AG08395 (cell line): ENCODE measurements at regions not wholly inside any gene's neighbourhood (a gene's known extent, or its start where the extent isn't known, plus 50 kb on each side); places are given as distances from the start of the nearest gene placed in this dataset.

Source experiments
- DNase-seq: peaks from one replicate; pipeline ENCODE4 v3.0.0; 2012; ENCODE audit warnings: mixed read lengths, low spot score

DNA sequence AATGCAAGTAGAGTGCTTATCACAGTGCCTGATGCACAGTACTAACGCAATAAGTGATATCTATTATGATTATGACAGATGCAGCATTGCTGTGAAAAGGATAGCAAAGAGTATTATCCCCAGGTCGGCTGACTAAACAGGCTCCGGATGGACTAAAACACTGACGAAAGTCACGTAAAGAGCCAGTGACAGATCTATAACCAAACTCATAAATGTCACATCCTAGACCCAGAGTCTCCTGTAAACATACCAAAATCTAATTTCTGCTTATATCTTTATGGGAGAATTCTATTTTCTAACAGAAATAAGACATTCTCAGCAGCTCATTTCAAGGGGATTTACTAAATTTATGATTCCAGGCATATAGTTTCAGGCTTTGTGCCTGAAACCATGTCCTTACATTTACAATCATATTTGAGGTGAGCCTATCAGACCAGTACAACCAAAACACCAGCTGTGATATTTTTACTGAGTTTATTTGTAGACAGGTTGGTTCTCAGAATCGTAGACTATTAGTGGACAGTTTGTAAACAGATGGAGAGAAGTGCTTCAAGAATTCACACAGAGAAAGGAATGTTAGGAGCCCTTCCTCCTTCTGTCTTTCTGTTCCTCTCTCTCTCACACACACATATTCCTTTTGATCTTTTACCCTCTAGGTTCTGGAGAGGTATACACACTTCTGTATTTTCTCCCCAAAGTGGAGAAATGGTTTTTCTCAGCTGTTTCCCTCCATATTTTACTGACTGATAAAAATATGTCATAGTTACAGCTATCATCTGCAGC is 52.4 kb upstream of the WDR26 start:
- no peak for DNase-seq

DNA sequence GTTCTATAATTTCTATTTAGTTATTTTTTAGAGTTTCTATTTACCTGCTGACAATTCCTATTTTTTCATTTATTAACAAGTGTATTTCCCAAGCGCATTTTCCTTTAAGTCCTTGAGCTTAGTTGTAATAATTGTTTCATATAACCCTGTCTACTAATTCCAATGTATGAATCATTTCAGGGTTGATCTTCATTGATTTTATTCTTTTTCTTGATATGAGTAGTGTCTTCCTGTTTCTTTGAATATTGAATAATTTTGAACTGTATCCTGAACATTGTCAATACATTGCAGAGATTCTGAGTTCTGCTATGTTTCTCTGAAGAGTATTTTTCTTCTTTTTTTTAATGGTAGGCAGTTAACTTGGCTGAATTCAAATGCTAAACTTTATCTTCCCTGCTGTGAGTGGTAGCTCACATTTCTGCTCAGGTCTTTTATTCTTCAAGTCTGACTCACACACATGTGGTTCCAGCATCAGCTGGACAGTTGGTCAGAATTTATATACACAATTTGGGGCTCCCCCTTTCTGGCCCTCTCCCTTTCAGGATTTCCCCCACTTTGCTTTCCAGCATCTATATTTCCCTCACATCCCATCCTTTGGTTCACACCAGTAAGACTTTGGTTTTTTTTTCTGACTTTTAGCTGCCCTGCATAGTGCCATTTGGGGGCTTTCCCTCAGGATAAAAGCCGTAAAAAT is 54.4 kb upstream of the WDR26 start:
- no peak for DNase-seq

DNA sequence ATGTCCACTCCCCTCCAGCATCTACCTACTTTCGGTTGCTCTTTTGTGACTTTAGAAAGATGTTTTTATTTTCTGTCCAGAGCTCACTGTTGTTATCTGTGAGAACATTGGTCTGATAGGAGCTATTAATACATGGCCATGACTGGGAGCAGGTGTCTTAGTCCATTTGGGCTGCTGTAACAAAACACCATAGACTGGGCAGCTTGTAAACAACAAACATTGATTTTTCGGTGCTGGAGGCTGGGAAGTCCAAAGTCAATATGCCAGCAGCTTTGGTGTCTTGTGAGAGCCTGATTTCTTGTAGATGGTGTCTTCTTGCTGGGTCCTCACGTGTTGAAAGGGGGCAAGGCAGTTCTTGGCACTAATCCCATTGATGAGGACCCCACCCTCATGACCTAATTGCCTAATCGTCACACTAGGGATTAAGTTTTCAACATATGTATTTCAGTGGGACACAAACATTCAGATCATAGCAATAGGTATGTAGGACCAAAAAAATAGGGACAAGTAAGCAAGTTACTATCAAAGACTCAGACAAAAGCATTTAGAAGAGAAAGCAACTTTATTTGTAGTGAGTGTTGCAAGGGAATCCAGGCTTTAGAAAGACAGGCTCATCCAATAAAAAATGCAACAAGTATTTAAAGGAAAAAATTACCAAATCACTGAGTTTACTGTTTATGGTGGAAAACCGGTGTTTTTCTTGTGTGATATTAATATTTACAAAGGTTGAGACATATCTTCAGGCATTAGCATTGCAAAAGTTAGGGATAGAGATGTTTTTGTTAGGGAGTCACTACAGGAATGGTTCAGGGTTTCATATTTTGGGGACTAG is 55.2 kb upstream of the WDR26 start:
- DNase-seq: no peak

DNA sequence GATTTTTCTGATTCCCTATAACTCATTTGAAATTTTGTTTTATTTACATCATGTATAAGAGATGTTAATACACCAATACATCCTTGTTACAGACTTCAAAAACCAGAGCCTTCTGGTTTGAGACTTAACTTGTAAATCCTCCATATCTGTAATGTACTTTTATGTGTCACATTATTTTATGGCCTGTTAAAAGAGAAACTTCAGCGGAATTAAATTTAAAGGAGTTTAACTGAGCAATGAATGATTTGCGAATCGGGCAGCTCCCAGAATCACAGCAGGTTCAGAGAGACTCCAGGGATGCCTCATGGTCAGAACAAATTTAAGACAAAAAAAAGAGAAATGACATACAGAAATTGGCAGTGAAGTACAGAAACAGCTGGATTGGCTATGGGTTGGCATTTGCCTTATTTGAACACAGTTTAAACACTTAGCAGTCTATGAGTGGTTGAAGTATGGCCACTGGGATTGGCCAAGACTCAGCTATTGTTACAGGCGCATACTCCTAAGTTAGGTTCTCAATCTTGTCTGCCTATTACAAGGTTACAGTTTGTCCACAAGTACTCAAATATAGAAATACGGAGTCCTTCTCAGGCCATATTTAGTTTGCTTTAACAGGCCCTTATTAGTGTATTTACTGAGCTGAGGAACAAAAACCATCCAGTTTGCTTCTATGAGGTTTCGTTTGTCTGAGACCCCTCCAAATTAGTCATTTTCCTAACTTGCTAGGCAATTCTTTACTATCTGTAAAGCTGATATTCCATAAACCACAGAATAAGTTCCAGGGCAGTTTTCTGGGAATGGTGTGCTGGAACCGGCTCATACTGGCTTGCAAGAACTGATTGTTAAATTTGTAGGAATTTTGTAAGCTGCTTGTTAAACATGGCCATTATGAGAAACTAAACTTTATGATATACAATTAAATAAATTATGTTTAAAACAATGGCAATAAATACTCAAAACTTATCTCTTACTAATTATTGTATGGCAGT is 56.2 kb upstream of the WDR26 start:
- DNase-seq: no peak

DNA sequence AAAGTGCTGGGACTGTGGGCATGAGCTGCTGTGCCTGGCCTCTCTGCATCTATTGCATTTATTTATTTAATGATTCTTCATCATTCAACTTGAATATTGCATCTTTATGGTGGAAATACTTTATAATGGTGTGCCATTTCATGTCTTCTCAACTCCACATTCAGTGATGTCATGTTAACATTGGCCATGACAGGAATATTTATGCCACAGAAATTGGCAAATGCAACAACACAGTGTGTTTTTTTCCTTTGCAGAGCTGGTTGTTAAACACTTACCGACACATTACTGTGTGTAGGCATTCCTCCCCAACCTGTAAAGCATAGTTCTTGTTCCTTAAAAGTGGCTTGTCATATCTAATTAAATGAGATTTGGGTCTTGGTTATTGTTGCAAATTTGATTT is 57.4 kb upstream of the WDR26 start:
- no peak for DNase-seq

DNA sequence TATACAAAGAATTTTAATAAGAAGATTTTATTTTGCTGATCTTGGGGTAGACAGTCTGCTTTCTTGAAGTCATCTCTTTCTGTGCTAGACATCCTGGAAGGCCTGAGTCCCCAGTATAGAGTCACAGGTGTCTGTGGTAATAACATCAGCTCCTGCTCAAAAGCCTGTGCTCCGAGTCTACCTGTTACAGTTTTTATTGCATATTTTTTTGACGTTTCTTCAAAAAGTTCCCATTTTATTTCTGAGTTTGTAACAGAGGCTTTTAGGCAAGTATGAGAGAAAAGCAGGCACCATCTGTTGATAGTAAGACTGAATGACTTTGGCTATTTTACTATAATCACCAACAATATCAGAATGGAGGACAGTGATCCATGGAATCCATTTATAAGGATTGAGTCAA is 58.0 kb upstream of the WDR26 start:
- DNase-seq: no peak

DNA sequence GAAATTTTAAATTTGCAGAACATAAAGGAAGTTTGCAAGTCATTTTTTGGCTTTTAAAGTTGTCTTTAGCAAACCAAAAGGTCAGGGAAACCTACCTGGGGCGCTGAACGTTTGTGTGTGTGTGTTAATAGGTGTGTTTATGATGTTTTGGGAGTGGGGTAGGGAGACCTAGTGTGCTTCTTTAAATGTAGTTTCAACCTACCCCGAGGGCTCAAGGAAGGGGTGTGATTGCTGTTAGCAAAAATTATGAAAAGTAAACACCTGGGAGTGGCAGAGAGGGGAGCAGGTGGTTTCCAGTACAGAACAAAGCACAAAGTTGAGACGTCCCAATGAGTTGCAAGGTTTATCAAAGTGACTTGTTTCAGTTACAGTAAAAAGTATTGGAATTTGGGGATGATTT is 58.7 kb upstream of the WDR26 start:
- no peak for DNase-seq

DNA sequence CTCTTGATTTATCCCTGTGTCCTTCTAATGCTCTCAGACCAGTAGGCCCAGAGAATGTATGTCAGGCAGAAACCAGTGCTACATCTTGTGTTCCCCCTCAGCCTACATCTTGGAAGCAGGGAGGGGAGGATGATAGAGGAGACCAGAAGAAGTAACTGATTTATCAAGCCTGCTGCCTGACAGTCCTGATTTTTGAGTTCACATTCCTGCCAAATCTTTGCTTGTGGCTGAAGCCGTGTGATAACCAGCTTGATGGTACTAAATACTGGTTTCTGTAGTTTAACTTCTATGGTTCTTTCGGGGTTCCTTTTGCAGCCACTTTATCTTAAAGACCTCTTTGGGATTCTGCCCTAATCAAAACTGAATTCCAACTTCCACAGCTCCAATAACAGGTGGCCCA is 59.7 kb upstream of the WDR26 start:
- DNase-seq: no peak

DNA sequence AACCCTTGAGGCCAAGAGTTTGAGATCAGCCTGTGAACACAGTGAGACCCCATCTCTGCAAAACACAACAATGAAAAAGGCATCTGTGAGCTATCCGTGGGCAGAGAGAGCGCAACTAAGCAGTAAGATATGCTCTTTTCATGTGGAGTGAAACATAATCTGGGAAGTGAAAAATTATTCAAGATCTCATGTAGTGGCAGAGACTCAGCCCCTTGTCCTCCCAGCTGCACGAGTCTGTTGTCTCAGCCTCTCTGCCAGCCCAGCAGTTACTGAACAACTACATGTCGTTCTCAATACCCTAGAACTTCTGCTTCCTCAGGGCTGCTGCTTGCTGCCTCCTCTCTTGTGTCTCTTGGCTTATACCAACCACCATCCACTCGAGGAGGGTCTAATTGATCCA is 61.3 kb upstream of the WDR26 start:
- no peak for DNase-seq

DNA sequence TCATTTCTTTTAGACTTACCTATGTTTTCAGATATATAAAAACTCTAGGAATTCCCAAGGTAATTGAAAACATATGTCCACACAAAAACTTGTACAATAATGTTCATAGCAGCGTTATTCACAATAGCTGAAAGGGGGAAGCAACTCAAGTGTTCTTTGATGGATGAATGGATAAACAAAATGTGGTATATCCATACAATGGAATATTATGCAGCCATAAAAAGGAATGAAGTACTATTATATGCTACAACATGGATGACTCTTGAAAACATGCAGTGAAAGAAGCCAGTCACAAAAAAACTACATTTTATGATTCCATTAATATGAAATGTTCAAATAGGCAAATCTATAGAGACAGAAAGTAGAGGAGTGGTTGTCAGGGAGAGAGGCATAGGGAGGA is 62.2 kb upstream of the WDR26 start:
- DNase-seq: no peak

DNA sequence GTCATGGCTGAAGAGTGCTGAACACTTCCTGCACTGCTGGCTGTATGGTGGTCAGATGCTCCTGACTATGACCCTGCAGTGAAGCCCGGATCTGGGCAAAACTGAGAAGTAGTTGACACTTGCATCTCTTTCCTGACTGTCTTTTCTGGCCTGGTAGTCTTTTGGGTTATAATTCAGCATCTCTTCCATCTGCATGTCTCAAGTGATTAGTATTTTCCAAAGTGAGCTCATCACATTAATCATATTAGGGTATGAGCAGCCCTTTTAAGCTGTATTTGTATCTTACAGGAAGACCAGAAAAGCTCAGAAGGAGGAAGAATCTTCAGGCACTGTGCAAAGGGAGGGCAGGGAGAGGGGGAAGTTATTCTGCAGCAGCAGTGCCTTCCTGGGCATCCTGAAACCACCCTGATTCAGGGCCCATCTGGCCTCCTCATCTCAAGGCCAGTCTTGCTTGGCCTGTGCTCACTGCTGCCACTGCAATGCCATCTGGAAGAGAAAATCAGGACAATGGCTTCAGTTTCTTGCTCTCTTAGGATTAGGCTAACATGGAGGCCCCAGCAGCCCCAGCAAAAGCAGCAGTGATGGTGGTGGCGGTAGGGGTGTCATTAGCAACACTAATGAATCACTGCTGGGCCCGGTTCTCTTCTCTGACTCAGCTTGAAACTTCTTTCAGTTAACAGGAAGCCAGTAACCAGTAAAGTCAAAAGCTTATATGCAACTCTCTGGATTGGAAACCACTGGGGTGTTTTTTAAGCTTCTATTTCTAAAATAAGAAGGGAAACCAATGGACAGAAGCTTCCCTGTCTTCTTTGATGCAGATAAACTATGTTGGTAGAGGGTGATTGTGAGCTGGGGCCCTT is 63.3 kb upstream of the WDR26 start:
- peak; percentile 90 for DNase-seq

DNA sequence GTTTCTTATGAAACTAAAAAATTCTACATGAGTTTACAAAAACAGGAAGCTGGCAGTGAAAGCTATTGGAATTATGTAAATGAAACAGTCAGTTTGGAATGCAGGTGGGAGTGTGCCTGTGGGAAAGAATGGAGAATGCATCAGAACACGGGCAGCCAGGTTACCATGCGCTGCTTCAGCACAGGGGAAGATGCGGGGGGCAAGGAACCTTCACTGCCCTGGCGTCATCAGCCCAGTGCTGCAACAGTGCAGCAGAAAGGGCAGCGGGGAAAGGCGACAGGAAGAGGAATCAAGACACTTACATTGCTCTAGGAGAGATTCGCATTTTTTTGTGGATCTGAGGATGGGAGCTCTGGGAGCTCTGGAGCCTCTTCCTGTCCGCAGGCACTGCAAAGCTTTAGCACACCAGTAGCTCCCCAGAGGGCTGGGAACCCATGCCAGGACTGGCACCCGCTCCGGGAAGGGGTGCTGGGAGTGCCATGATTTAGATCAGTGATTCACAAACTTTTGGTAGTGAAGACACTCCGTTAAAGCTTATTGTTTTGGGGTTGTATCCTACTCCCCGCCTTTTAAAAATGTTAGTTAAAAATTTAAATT is 64.1 kb upstream of the WDR26 start:
- DNase-seq: no peak

DNA sequence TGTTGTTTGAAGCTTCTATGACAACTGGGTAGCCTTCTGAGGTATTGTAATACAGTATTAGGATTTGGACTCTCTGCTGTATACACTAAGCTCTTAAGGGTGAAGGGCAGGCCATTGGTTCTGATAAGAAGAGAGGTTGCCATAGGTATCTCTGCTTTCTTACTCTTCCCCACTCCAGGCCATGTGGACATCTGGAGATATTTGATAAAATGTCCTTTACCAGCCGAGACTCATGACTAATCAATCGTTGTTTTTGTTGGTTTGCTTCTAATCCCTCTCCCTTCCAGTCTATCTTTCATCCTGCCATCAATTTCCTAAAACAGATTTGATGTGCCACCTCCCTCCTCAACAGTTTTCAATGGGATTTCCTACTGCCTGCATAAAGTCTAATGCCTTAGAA is 64.6 kb upstream of the WDR26 start:
- no peak for DNase-seq

DNA sequence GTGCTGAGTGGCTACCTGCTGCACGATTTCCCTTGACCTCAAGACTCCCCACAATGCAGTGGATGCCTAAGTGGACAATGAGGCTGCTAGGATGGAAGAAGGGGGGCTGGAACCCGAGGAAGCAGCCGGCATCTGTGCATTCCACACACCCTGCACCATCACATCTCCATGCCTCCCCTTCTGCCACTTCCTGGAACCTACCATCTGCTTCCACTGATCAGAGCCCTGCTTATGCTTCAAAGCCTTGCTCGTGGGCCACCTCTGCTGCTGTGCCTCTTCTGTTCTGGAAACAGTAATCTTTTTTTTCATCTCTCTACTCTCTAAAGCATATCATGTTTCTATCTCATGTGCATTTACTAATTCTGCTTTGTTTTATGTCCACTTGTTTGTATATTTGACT is 66.2 kb upstream of the WDR26 start:
- no peak for DNase-seq

DNA sequence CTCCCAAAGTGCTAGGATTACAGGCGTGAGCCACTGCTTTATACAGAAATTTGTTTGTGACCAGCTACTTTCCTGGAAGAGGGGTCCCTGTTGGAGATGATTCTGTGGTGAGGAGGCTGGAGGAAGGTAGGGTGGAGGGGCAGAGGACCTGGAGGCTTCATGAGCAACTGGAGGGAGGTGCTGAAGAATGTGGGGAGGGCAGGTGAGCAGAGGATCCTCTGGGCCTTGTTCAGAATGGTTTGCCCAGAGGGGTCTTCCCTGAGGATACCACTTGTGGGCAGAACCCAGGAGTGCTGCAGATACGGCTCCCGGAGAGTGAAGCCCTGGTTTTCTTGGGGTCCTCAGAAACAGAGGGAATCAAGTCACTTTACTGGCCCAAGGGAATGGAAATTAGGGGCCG is 67.2 kb upstream of the WDR26 start:
- DNase-seq: no peak

DNA sequence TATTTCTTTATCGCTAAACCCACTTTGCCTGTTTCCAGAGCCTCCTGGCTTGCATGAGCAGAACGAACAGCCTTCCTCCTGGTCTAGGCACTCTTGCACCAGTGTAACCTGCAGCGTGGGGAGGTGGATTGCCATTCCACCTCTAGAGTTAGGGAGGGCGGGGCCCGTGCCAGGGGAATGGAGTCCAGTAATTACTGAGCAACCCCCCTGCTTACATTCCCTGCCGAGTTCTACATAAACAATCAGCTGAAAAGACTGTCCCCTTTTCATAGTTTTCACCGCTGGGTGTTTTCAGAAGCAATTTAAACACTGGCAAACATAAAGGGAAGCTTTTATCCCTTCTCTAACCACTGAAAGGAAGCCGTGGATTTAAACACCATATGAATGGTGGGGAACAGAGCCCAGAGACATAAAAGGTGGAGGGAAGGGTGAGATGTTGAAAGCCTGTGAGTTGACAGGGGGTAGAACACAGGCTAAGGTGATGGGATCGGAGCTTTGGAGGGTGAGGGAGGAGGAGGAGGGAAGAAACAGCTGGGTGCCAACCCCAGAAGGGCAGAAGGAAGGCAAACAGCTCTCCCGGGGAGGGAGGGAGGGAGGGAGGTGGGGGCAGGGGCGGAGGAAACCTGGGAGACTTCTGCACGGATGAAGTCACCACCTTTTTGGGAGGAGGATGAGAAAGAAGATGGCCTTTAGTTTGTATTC is 68.0 kb upstream of the WDR26 start:
- no peak for DNase-seq

DNA sequence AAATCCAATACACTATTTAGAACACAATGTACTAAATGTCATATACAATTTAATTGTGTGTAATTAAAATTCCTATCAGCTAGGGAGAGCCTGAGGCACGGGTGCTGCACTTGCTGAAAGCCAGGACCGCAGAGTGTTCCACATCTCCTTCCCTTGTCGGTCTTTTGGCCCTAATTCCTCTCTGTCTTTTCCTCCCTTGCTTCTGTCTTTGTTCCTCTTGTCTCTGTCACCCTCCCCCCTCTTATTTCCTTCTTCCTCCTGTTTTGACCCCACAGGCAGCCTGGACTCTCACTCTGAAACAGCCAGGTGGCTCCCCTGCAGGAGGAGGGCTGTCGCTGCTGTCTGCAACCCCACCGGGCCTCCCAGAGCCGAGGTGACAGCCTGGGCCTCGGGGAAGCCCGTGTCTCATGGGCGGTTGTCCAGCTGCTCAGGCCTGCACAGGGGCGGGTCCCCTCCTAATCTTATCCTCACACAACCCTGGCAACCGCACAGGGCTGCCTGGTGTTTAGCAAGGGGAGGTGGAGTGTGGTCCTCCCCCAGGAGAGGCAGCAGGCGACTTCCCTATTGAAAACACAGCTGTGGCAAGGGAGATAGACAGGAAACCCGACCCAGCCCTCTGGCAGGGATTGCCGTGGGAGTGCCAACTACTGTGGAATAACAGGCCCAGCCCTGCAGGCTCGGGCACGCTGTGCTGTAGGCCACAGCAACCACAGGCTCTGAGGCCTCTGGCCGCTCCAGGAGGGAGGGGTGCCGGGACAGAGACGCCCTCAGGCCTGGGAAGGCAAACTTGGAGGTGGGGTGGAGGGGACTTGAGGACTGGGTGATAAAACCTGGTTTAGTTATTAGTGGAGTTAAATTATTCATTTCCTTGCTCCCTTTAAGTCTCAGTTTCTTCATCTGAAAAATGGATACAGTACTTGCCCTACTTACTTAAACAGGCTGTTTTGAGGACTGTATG is 68.8 kb upstream of the WDR26 start:
- peak; percentile 91 for DNase-seq

DNA sequence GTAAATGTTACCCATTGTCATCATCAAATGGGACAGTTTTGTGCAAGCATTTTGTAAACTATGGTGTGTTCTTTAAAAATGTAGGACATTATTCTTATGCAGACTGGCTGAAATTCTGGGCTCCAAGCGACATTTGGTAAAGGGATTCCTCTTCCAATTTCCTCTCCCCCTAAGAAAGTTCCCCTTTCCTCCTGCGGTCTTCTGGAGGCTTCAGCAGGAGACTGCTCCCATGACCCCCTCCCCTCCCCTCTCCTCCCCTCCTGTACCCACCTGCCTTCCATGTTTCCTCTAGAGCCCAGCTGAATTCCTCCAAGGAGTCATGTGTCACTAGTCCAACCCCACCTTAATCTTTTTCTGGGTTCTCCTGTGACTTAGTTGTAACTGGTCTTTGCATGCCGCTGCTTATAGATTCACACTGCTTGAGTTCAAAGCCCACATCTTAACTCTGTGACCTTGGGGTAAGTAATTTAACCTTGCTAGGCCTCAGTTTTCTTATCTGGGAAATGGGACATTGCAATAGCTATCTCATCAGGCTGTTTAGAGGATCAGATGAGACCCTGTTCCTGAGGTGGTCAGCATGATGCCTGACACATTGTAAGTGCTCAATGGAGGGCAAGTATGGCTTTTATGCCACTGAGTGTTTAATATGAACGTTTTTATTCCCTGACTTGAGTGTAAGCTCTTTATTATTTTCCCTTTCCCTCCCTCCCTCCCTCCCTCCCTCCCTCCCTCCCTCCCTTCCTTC is 69.9 kb upstream of the WDR26 start:
- DNase-seq: no peak
